Fibroblast of lung (primary cell): ENCODE measurements at regions not wholly inside any gene's neighbourhood (a gene's known extent, or its start where the extent isn't known, plus 50 kb on each side); places are given as distances from the start of the nearest gene placed in this dataset.

ENCODE experiments used
- CTCF ChIP-seq, 2 donors: IDR thresholded peaks in 1 of 2; conservative IDR thresholded peaks in 1 of 2; 1 replicate in 1 of 2; 2 replicates in 1 of 2; pipeline ENCODE4 v1.5.1; 2011 to 2012; ENCODE audit warnings: low read length in 2 of 2, control low read depth in 1 of 2, inconsistent platforms in 1 of 2, low read depth in 1 of 2, mild to moderate bottlenecking in 1 of 2
- EZH2 ChIP-seq: IDR thresholded peaks from 2 replicates; pipeline ENCODE4 v1.5.1; 2012; ENCODE audit warnings: low read length, control low read depth, mild to moderate bottlenecking; ENCODE audit errors: missing control alignments

- no peak for TF ChIP-seq CTCF (conservative IDR thresholded peaks at IDR 0.05 in 1 of 2, IDR thresholded peaks at IDR 0.05 in 1 of 2; ENCODE audit: low read depth in 1 of 2, low read length in 2 of 2)
- TF ChIP-seq EZH2 = no peak
Observed at GRCh38 chr20:58130156-58130555, 98.3 kb downstream of the ANKRD60 start.
